WTC11 (cell line): ENCODE measurements at regions not wholly inside any gene's neighbourhood (a gene's known extent, or its start where the extent isn't known, plus 50 kb on each side); places are given as distances from the start of the nearest gene placed in this dataset.

Experiments used
- ATAC-seq: fragments of 200-7000 bp; cut with Tn5 transposase; 2 replicates; pipeline ENCODE4 v1.10.0; 2021; ENCODE audit warnings: mild to moderate bottlenecking, moderate library complexity
- CTCF ChIA-PET: fragments of 300-600 bp; sonication (Branson Sonifier 250); formaldehyde crosslinking; loops from one replicate; lab custom pipeline; 2021; ENCODE audit warnings: antibody characterized with exemption; lab: Charles Lee
- POLR2A ChIA-PET: fragments of 350-600 bp; sonication (Branson Sonifier 250); formaldehyde crosslinking; loops from one replicate; lab custom pipeline; 2021; ENCODE audit warnings: antibody characterized with exemption; lab: Charles Lee
- DNase-seq: peaks from one replicate; pipeline ENCODE4 v3.0.0; 2021; ENCODE audit warnings: low spot score
- H3K27ac Mint-ChIP-seq: 2 replicates; pipeline ENCODE4 v1.8.0; 2021; ENCODE audit warnings: mixed read lengths
- H3K27me3 Mint-ChIP-seq: 2 replicates; pipeline ENCODE4 v1.8.0; 2021; ENCODE audit warnings: low read depth, mild to moderate bottlenecking, moderate library complexity, mixed read lengths
- H3K36me3 Mint-ChIP-seq: 2 replicates; pipeline ENCODE4 v1.8.0; 2021; ENCODE audit warnings: mixed read lengths
- H3K4me1 Mint-ChIP-seq: 2 replicates; pipeline ENCODE4 v1.8.0; 2022; ENCODE audit warnings: mixed read lengths
- H3K4me3 Mint-ChIP-seq: 2 replicates; pipeline ENCODE4 v1.8.0; 2021; ENCODE audit warnings: mild to moderate bottlenecking, moderate library complexity, mixed read lengths
- H3K9me3 Mint-ChIP-seq: 2 replicates; pipeline ENCODE4 v1.8.0; 2021; ENCODE audit warnings: mixed read lengths
- ARID4B ChIP-seq: sonication (generic); formaldehyde crosslinking; IDR thresholded peaks from 2 replicates; pipeline ENCODE4 v1.8.0; 2023; ENCODE audit warnings: missing genetic modification reagents, mild to moderate bottlenecking, borderline replicate concordance
- NFYB ChIP-seq: sonication (generic); formaldehyde crosslinking; conservative IDR thresholded peaks from 2 replicates; pipeline ENCODE4 v1.8.0; 2022; ENCODE audit warnings: low read depth, missing genetic modification reagents
- NR1H2 ChIP-seq: sonication (generic); formaldehyde crosslinking; IDR thresholded peaks from 2 replicates; pipeline ENCODE4 v1.9.0; 2021; ENCODE audit warnings: mild to moderate bottlenecking, moderate library complexity, missing genetic modification reagents
- NR3C1 ChIP-seq: sonication (generic); formaldehyde crosslinking; conservative IDR thresholded peaks from 2 replicates; pipeline ENCODE4 v1.8.1; 2023; ENCODE audit warnings: low read depth, mild to moderate bottlenecking, missing genetic modification reagents
- TEAD1 ChIP-seq: sonication (generic); formaldehyde crosslinking; IDR thresholded peaks from 2 replicates; pipeline ENCODE4 v1.8.0; 2022; ENCODE audit warnings: mild to moderate bottlenecking, missing genetic modification reagents
- ZBTB21 ChIP-seq: sonication (generic); formaldehyde crosslinking; IDR thresholded peaks from 2 replicates; pipeline ENCODE4 v1.8.1; 2023; ENCODE audit warnings: mild to moderate bottlenecking, missing genetic modification reagents, borderline replicate concordance
- ZNF263 ChIP-seq: sonication (generic); formaldehyde crosslinking; IDR thresholded peaks from 2 replicates; pipeline ENCODE4 v1.8.1; 2022; ENCODE audit warnings: low read depth, mild to moderate bottlenecking, moderate library complexity, missing genetic modification reagents
- ZNF416 ChIP-seq: fragments of 250-450 bp; sonication (Bioruptor Pico); IDR thresholded peaks from 2 replicates; pipeline ENCODE4 v1.9.0; 2021; ENCODE audit warnings: mild to moderate bottlenecking, inconsistent platforms
- TF ChIP-seq, protein P1 (sequence below): sonication (generic); formaldehyde crosslinking; IDR thresholded peaks from 2 replicates; pipeline ENCODE4 v1.8.1; 2022; ENCODE audit warnings: missing genetic modification reagents, borderline replicate concordance
- TF ChIP-seq, protein P2 (sequence below): sonication (generic); formaldehyde crosslinking; conservative IDR thresholded peaks from 2 replicates; pipeline ENCODE4 v1.8.1; 2023; ENCODE audit warnings: mild to moderate bottlenecking, low read depth, missing genetic modification reagents, moderate library complexity

GRCh38 chr3:182632077-182632393 lies 161.3 kb upstream of the ATP11B start (continued):
- TF ChIP-seq ARID4B (no peak), ZBTB21 (CRISPR knock-in tag) (no peak)
- TF ChIP-seq, protein P1, sequence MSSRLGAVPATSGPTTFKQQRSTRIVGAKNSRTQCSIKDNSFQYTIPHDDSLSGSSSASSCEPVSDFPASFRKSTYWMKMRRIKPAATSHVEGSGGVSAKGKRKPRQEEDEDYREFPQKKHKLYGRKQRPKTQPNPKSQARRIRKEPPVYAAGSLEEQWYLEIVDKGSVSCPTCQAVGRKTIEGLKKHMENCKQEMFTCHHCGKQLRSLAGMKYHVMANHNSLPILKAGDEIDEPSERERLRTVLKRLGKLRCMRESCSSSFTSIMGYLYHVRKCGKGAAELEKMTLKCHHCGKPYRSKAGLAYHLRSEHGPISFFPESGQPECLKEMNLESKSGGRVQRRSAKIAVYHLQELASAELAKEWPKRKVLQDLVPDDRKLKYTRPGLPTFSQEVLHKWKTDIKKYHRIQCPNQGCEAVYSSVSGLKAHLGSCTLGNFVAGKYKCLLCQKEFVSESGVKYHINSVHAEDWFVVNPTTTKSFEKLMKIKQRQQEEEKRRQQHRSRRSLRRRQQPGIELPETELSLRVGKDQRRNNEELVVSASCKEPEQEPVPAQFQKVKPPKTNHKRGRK: no peak

- ATAC-seq (no peak), DNase-seq (no peak)
- Mint-ChIP-seq H3K4me3 (no peak overlapping the region), H3K36me3 (no peaks in the 10 kb centered on the region), H3K9me3 (no peaks in the 10 kb centered on the region), H3K4me1 (peaks cover 2% of the 10 kb centered on the region; the same call in 1 of the 2 replicates), H3K27ac (no peak overlapping the region), H3K27me3 (no peaks in the 10 kb centered on the region)
- TF ChIP-seq NR3C1 (CRISPR knock-in tag): no peak
- TF ChIP-seq ZNF263 (CRISPR knock-in tag): no peak
- TF ChIP-seq NR1H2: no peak
- no peak for TF ChIP-seq ZNF416 (CRISPR knock-in tag)
- no peak for TF ChIP-seq ARID4B
- ChIA-PET POLR2A (no interaction called here), CTCF (no interaction called here)
These were observed 160.1 kb upstream of the ATP11B start for GRCh38 chr3:182633186-182633585.

GRCh38 chr3:182636646-182637045 lies 156.7 kb upstream of the ATP11B start:
- DNase-seq: no peak
- Mint-ChIP-seq H3K36me3 (peaks cover 4% of the 10 kb centered on the region; the same call in 1 of the 2 replicates), H3K27me3 (no peaks in the 10 kb centered on the region), H3K4me1 (peaks cover 2% of the 10 kb centered on the region; the same call in 1 of the 2 replicates), H3K9me3 (peaks cover 6% of the 10 kb centered on the region), H3K4me3 (no peak overlapping the region), H3K27ac (no peak overlapping the region)
- ChIA-PET POLR2A (no interaction called here), CTCF (interaction anchor here (0.8 kb wide), 1 partner anchor 15 kb away, joined by 3 read pairs; no protein-coding TSS in a partner anchor)
- ATAC-seq: no peak
- TF ChIP-seq NR3C1 (CRISPR knock-in tag) (no peak), NFYB (CRISPR knock-in tag) (no peak), TEAD1 (CRISPR knock-in tag) (no peak)
- TF ChIP-seq, protein P1: no peak
- TF ChIP-seq, protein P2, sequence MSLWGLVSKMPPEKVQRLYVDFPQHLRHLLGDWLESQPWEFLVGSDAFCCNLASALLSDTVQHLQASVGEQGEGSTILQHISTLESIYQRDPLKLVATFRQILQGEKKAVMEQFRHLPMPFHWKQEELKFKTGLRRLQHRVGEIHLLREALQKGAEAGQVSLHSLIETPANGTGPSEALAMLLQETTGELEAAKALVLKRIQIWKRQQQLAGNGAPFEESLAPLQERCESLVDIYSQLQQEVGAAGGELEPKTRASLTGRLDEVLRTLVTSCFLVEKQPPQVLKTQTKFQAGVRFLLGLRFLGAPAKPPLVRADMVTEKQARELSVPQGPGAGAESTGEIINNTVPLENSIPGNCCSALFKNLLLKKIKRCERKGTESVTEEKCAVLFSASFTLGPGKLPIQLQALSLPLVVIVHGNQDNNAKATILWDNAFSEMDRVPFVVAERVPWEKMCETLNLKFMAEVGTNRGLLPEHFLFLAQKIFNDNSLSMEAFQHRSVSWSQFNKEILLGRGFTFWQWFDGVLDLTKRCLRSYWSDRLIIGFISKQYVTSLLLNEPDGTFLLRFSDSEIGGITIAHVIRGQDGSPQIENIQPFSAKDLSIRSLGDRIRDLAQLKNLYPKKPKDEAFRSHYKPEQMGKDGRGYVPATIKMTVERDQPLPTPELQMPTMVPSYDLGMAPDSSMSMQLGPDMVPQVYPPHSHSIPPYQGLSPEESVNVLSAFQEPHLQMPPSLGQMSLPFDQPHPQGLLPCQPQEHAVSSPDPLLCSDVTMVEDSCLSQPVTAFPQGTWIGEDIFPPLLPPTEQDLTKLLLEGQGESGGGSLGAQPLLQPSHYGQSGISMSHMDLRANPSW: no peak
